ENCODE measurements at regions not wholly inside any gene's neighbourhood (a gene's known extent, or its start where the extent isn't known, plus 50 kb on each side); places are given as distances from the start of the nearest gene placed in this dataset.

DNA sequence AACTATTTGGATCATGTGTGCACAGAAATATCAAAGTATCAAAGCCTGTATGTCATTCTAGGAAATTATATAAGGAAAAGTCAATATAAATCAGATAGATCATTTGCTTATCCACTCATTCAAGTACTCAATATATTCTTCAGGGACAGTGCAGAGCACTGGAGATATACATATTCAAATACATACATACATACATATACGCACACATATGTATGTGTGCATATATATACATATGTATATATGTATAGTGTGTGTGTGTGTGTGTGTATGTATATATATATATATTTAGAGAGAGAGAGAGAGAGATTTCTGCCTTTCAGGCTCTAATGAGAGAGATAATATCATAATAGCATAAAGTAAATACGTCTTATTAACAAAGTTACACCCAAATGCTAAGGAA is 169.2 kb downstream of the PMP22 start:
- no peak overlapping the region for H3K18ac ChIP-seq (ENCODE audit: extremely low read depth, low read length)
- no peak overlapping the region for H4K8ac ChIP-seq (ENCODE audit: extremely low read depth, insufficient read depth, low read length)
- no peak overlapping the region for H3K23ac ChIP-seq (ENCODE audit: insufficient read length)
- no peak overlapping the region for H4K5ac ChIP-seq (ENCODE audit: insufficient read length, low read depth, low read length)
- no peak overlapping the region for H3K4me2 ChIP-seq (ENCODE audit: insufficient read depth in 1 of 2, low read depth in 2 of 2, low read length in 2 of 2)
- H3K9ac ChIP-seq (replicated peaks in 1 of 4; ENCODE audit: extremely low read depth in 1 of 4, low read depth in 3 of 4, low read length in 3 of 4) = no peak overlapping the region
- H2BK5ac ChIP-seq (ENCODE audit: low read depth, low read length) = no peak overlapping the region
- no peak overlapping the region for H3K4me3 ChIP-seq (ENCODE audit: extremely low read depth in 1 of 4, insufficient read depth in 2 of 4, low read depth in 3 of 4, low read length in 4 of 4)
- no peak overlapping the region for H4K91ac ChIP-seq (replicated peaks; ENCODE audit: insufficient read length, low read length)
- ChIA-PET CTCF (ENCODE audit: partially characterized antibody) (no interaction called here), POLR2A (ENCODE audit: partially characterized antibody) (no interaction called here)
- H3K14ac ChIP-seq (ENCODE audit: insufficient read length) = no peak overlapping the region
- no peaks in the 10 kb centered on the region for H3K23me2 ChIP-seq (ENCODE audit: low read depth, low read length)
- no peak overlapping the region for H2BK15ac ChIP-seq (ENCODE audit: low read length)
- no peak overlapping the region for H2BK12ac ChIP-seq (ENCODE audit: low read depth, low read length)
- no peaks in the 10 kb centered on the region for H3K79me1 ChIP-seq (ENCODE audit: low read depth, low read length)
- H3K36me3 ChIP-seq (ENCODE audit: control insufficient read depth in 2 of 4, insufficient read depth in 4 of 4, low read length in 3 of 4) = no peaks in the 10 kb centered on the region; a peak in 1 of 8 replicates
- no peaks in the 10 kb centered on the region for H3K9me3 ChIP-seq (ENCODE audit: insufficient read depth in 2 of 2, low read depth in 1 of 2, low read length in 1 of 2)
- H2BK120ac ChIP-seq (replicated peaks; ENCODE audit: low read depth, low read length) = no peak overlapping the region
- H3K4me1 ChIP-seq (replicated peaks in 1 of 4; ENCODE audit: control insufficient read depth in 3 of 4, insufficient read depth in 4 of 4, low read length in 3 of 4) = peaks cover 0 to 5% (median 2%) of the 10 kb centered on the region in 4 experiments; a peak in 2 of 7 replicates
- FAIRE-seq = no peak
- H2BK20ac ChIP-seq (ENCODE audit: low read length) = no peak overlapping the region
- no peak for DNase-seq (ENCODE audit: low read depth in 1 of 2, low spot score in 2 of 2)
- no peak overlapping the region for H3K4ac ChIP-seq (replicated peaks; ENCODE audit: insufficient read length, low read depth, low read length)
- H2AFZ ChIP-seq (ENCODE audit: low read length) = no peak overlapping the region
- no peaks in the 10 kb centered on the region for H3K79me2 ChIP-seq (ENCODE audit: control insufficient read depth in 1 of 2, insufficient read depth in 2 of 2, low read length in 2 of 2)
- no peak overlapping the region for H3K56ac ChIP-seq (replicated peaks; ENCODE audit: insufficient read length, low read depth, low read length)
- no peaks in the 10 kb centered on the region for H3K27me3 ChIP-seq (replicated peaks in 1 of 4; ENCODE audit: control insufficient read depth in 3 of 4, extremely low read depth in 1 of 4, insufficient read depth in 3 of 4, low read length in 3 of 4)
- 76% methylated on average over 2 of the region's 2 CpGs; no CpG with 5 or more reads in 1 of the 2 experiments for WGBS, 2 experiments (ENCODE audit: extremely low coverage in 1 of 2, insufficient coverage in 1 of 2, insufficient read length in 1 of 2, insufficient replicate concordance in 2 of 2, low coverage in 1 of 2, low lambda C conversion rate in 2 of 2, missing lambda C conversion rate in 1 of 2)
- no peaks in the 10 kb centered on the region for H4K20me1 ChIP-seq (replicated peaks in 1 of 2; ENCODE audit: control insufficient read depth in 1 of 2, insufficient read depth in 2 of 2, low read length in 2 of 2)
- no peak overlapping the region for H3K27ac ChIP-seq (ENCODE audit: low read depth, low read length)
- H2AK5ac ChIP-seq (ENCODE audit: low read depth, low read length) = no peak overlapping the region
- no peak for TF ChIP-seq JUN (IDR thresholded peaks at IDR 0.05; ENCODE audit: low read depth, low read length)
- no peak for TF ChIP-seq PHF8 (conservative IDR thresholded peaks at IDR 0.05; ENCODE audit: low read depth, low read length)
- TF ChIP-seq KDM1A (IDR thresholded peaks at IDR 0.05; ENCODE audit: borderline replicate concordance, low read length) = no peak
- no peak for TF ChIP-seq ASH2L (IDR thresholded peaks at IDR 0.05; ENCODE audit: low read length)
- TF ChIP-seq CHD1 (IDR thresholded peaks at IDR 0.05; ENCODE audit: low read depth, low read length) = no peak
- no peak for TF ChIP-seq RBBP5 (IDR thresholded peaks at IDR 0.05; ENCODE audit: borderline replicate concordance, low read depth, low read length)
- TF ChIP-seq, protein P1, sequence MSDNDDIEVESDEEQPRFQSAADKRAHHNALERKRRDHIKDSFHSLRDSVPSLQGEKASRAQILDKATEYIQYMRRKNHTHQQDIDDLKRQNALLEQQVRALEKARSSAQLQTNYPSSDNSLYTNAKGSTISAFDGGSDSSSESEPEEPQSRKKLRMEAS (IDR thresholded peaks at IDR 0.05) = no peak
- TF ChIP-seq SIRT6 (IDR thresholded peaks at IDR 0.05; ENCODE audit: low read length) = no peak
- TF ChIP-seq SIN3A (conservative IDR thresholded peaks at IDR 0.05 in 1 of 2, IDR thresholded peaks at IDR 0.05 in 1 of 2; ENCODE audit: low read depth in 1 of 2, low read length in 2 of 2) = no peak
- no peak for TF ChIP-seq SP1 (IDR thresholded peaks at IDR 0.05; ENCODE audit: low read depth, low read length)
- TF ChIP-seq SP2 (IDR thresholded peaks at IDR 0.05; ENCODE audit: low read length) = no peak
- no peak for TF ChIP-seq KDM5A (IDR thresholded peaks at IDR 0.05; ENCODE audit: low read length)
- TF ChIP-seq, protein P2, sequence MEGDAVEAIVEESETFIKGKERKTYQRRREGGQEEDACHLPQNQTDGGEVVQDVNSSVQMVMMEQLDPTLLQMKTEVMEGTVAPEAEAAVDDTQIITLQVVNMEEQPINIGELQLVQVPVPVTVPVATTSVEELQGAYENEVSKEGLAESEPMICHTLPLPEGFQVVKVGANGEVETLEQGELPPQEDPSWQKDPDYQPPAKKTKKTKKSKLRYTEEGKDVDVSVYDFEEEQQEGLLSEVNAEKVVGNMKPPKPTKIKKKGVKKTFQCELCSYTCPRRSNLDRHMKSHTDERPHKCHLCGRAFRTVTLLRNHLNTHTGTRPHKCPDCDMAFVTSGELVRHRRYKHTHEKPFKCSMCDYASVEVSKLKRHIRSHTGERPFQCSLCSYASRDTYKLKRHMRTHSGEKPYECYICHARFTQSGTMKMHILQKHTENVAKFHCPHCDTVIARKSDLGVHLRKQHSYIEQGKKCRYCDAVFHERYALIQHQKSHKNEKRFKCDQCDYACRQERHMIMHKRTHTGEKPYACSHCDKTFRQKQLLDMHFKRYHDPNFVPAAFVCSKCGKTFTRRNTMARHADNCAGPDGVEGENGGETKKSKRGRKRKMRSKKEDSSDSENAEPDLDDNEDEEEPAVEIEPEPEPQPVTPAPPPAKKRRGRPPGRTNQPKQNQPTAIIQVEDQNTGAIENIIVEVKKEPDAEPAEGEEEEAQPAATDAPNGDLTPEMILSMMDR (IDR thresholded peaks at IDR 0.05; ENCODE audit: control extremely low read depth in 1 of 3, insufficient read depth in 1 of 3, low read depth in 1 of 3, low read length in 3 of 3) = no peak

Data from H1 (cell line).